UCSD-AML1 (cell line): ENCODE measurements at regions not wholly inside any gene's neighbourhood (a gene's known extent, or its start where the extent isn't known, plus 50 kb on each side); places are given as distances from the start of the nearest gene placed in this dataset.
"Not testable (repeated sequence)": the region's sequence is repeated elsewhere in the genome, so short reads cannot be mapped to it uniquely, and the experiment has no call there.

Experiments used
- DNase-seq: peaks from one replicate; lab custom pipeline; 2025; ENCODE audit not compliant: unreplicated experiment; lab: John Stamatoyannopoulos, UW

GRCh38 chr12:127165567-127166392 is 1101.2 kb upstream of the TMEM132C start:
- peak; percentile 82 for DNase-seq

GRCh38 chr12:127169321-127170181 is 1097.4 kb upstream of the TMEM132C start:
- no peak for DNase-seq

- no peak for DNase-seq
Measured at GRCh38 chr12:127170226-127171180, 1096.5 kb upstream of the TMEM132C start.

GRCh38 chr12:127172861-127173260 is 1094.1 kb upstream of the TMEM132C start:
- DNase-seq, result no peak

GRCh38 chr12:127173971-127174370 is 1093.0 kb upstream of the TMEM132C start:
- not testable (repeated sequence) for DNase-seq

GRCh38 chr12:127174881-127175280 is 1092.1 kb upstream of the TMEM132C start:
- DNase-seq, result no peak

- no peak for DNase-seq
Measured at GRCh38 chr12:127175361-127175760, 1091.6 kb upstream of the TMEM132C start.

- DNase-seq, result no peak
Measured at GRCh38 chr12:127176804-127177203, 1090.2 kb upstream of the TMEM132C start.

- no peak for DNase-seq
Measured at GRCh38 chr12:127178052-127178451, 1088.9 kb upstream of the TMEM132C start.

- no peak for DNase-seq
Measured at GRCh38 chr12:127178463-127178862, 1088.5 kb upstream of the TMEM132C start.

GRCh38 chr12:127179176-127179575 is 1087.8 kb upstream of the TMEM132C start:
- no peak for DNase-seq

GRCh38 chr12:127182018-127182417 is 1085.0 kb upstream of the TMEM132C start:
- no peak for DNase-seq

GRCh38 chr12:127189992-127190391 is 1077.0 kb upstream of the TMEM132C start:
- no peak for DNase-seq

- DNase-seq, result no peak
Measured at GRCh38 chr12:127191129-127191528, 1075.8 kb upstream of the TMEM132C start.

- no peak for DNase-seq
Measured at GRCh38 chr12:127192391-127192790, 1074.6 kb upstream of the TMEM132C start.

GRCh38 chr12:127193341-127193740 is 1073.6 kb upstream of the TMEM132C start:
- no peak for DNase-seq

GRCh38 chr12:127194176-127194575 is 1072.8 kb upstream of the TMEM132C start:
- no peak for DNase-seq

GRCh38 chr12:127205781-127206555 is 1061.0 kb upstream of the TMEM132C start:
- DNase-seq, result no peak

GRCh38 chr12:127209318-127209717 is 1057.7 kb upstream of the TMEM132C start:
- no peak for DNase-seq

GRCh38 chr12:127214186-127214585 is 1052.8 kb upstream of the TMEM132C start:
- no peak for DNase-seq
